ENCODE measurements at regions not wholly inside any gene's neighbourhood (a gene's known extent, or its start where the extent isn't known, plus 50 kb on each side); places are given as distances from the start of the nearest gene placed in this dataset.

DNA sequence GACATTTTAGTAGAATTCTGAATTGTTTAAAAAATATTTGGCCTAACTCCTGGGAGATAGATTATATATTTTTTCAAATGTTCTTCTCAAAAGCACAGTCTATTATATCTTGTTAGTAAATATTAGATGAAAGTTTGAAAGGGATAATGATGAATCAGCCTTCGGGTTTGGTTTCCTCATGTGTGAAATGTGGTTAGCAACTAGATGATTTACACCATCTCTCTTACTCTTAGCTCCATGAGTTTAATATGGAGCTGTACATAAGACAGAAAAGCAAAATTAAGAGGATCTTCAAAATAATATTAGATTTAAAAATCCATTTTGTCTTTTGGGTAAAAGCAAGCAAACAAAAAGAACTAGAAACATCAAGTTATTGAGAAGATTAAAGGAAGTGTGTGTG, 120.8 kb upstream of the SFRP2 start:
- POLR2A ChIA-PET (ENCODE audit: partially characterized antibody), result no interaction called here
- no peaks in the 10 kb centered on the region for H3K79me1 ChIP-seq (ENCODE audit: low read depth, low read length)
- DNase-seq (ENCODE audit: low read depth in 1 of 2, low spot score in 2 of 2) (no peak), FAIRE-seq (no peak)
- no peak overlapping the region for H3K18ac ChIP-seq (ENCODE audit: extremely low read depth, low read length)
- H3K4me3 ChIP-seq (ENCODE audit: extremely low read depth in 1 of 4, insufficient read depth in 2 of 4, low read depth in 3 of 4, low read length in 4 of 4), result no peak overlapping the region
- no peak overlapping the region for H3K9ac ChIP-seq (replicated peaks in 1 of 4; ENCODE audit: extremely low read depth in 1 of 4, low read depth in 3 of 4, low read length in 3 of 4)
- no peak overlapping the region for H3K4me2 ChIP-seq (ENCODE audit: insufficient read depth in 1 of 2, low read depth in 2 of 2, low read length in 2 of 2)
- H3K9me3 ChIP-seq (ENCODE audit: insufficient read depth in 2 of 2, low read depth in 1 of 2, low read length in 1 of 2), result no peaks in the 10 kb centered on the region
- no peaks in the 10 kb centered on the region for H3K79me2 ChIP-seq (ENCODE audit: control insufficient read depth in 1 of 2, insufficient read depth in 2 of 2, low read length in 2 of 2)
- H3K14ac ChIP-seq (ENCODE audit: insufficient read length), result no peak overlapping the region
- H3K23ac ChIP-seq (ENCODE audit: insufficient read length), result no peak overlapping the region
- H3K27ac ChIP-seq (ENCODE audit: low read depth, low read length), result no peak overlapping the region
- no peak overlapping the region for H4K5ac ChIP-seq (ENCODE audit: insufficient read length, low read depth, low read length)
- no peak overlapping the region for H2AFZ ChIP-seq (ENCODE audit: low read length)
- no peak overlapping the region for H2BK20ac ChIP-seq (ENCODE audit: low read length)
- H3K56ac ChIP-seq (replicated peaks; ENCODE audit: insufficient read length, low read depth, low read length), result no peak overlapping the region
- H3K27me3 ChIP-seq (replicated peaks in 1 of 4; ENCODE audit: control insufficient read depth in 3 of 4, extremely low read depth in 1 of 4, insufficient read depth in 3 of 4, low read length in 3 of 4), result no peaks in the 10 kb centered on the region
- H3K36me3 ChIP-seq (ENCODE audit: control insufficient read depth in 2 of 4, insufficient read depth in 4 of 4, low read length in 3 of 4), result no peaks in the 10 kb centered on the region
- H2BK120ac ChIP-seq (replicated peaks; ENCODE audit: low read depth, low read length), result no peak overlapping the region
- H3K4me1 ChIP-seq (replicated peaks in 1 of 4; ENCODE audit: control insufficient read depth in 3 of 4, insufficient read depth in 4 of 4, low read length in 3 of 4), result peaks cover 0 to 3% (median 1%) of the 10 kb centered on the region in 4 experiments; a peak in 2 of 7 replicates
- no peak overlapping the region for H2BK5ac ChIP-seq (ENCODE audit: low read depth, low read length)
- H3K23me2 ChIP-seq (ENCODE audit: low read depth, low read length), result no peaks in the 10 kb centered on the region
- CTCF ChIA-PET (ENCODE audit: partially characterized antibody), result interaction anchor here (1.6 to 1.8 kb wide), 2 partner anchors 9 to 159 kb away, joined by 4 read pairs; no protein-coding TSS in a partner anchor
- no peak overlapping the region for H2BK15ac ChIP-seq (ENCODE audit: low read length)
- H3K4ac ChIP-seq (replicated peaks; ENCODE audit: insufficient read length, low read depth, low read length), result no peak overlapping the region
- H2AK5ac ChIP-seq (ENCODE audit: low read depth, low read length), result no peak overlapping the region
- no peak overlapping the region for H4K91ac ChIP-seq (replicated peaks; ENCODE audit: insufficient read length, low read length)
- 100% methylated on average over 1 of the region's 1 CpG; no CpG with 5 or more reads in 1 of the 2 experiments for WGBS, 2 experiments (ENCODE audit: extremely low coverage in 1 of 2, insufficient coverage in 1 of 2, insufficient read length in 1 of 2, insufficient replicate concordance in 2 of 2, low coverage in 1 of 2, low lambda C conversion rate in 2 of 2, missing lambda C conversion rate in 1 of 2)
- no peaks in the 10 kb centered on the region for H4K20me1 ChIP-seq (replicated peaks in 1 of 2; ENCODE audit: control insufficient read depth in 1 of 2, insufficient read depth in 2 of 2, low read length in 2 of 2)
- H2BK12ac ChIP-seq (ENCODE audit: low read depth, low read length), result no peak overlapping the region
- no peak overlapping the region for H4K8ac ChIP-seq (ENCODE audit: extremely low read depth, insufficient read depth, low read length)
- TF ChIP-seq SRF (IDR thresholded peaks at IDR 0.05; ENCODE audit: low read depth, low read length) (no peak), GTF2F1 (IDR thresholded peaks at IDR 0.05; ENCODE audit: borderline replicate concordance, low read depth, low read length) (no peak), EGR1 (IDR thresholded peaks at IDR 0.05; ENCODE audit: borderline replicate concordance, low read depth, low read length) (no peak), SIRT6 (IDR thresholded peaks at IDR 0.05; ENCODE audit: low read length) (no peak), RFX5 (IDR thresholded peaks at IDR 0.05; ENCODE audit: borderline replicate concordance, low read depth, low read length) (no peak), CHD2 (IDR thresholded peaks at IDR 0.05; ENCODE audit: low read length) (no peak), FOSL1 (IDR thresholded peaks at IDR 0.05; ENCODE audit: insufficient read depth, low read depth, low read length) (no peak), BCL11A (IDR thresholded peaks at IDR 0.05; ENCODE audit: low read depth in 2 of 2, low read length in 2 of 2) (no peak), SIN3A (conservative IDR thresholded peaks at IDR 0.05 in 1 of 2, IDR thresholded peaks at IDR 0.05 in 1 of 2; ENCODE audit: low read depth in 1 of 2, low read length in 2 of 2) (no peak), PHF8 (conservative IDR thresholded peaks at IDR 0.05; ENCODE audit: low read depth, low read length) (no peak), GABPA (IDR thresholded peaks at IDR 0.05; ENCODE audit: borderline replicate concordance, insufficient read depth, low read length) (no peak), CREB1 (IDR thresholded peaks at IDR 0.05) (no peak), CHD1 (IDR thresholded peaks at IDR 0.05; ENCODE audit: low read depth, low read length) (no peak), ASH2L (IDR thresholded peaks at IDR 0.05; ENCODE audit: low read length) (no peak), RXRA (IDR thresholded peaks at IDR 0.05; ENCODE audit: insufficient read depth, low read depth, low read length) (no peak), RAD21 (IDR thresholded peaks at IDR 0.05 in 1 of 2, conservative IDR thresholded peaks at IDR 0.05 in 1 of 2; ENCODE audit: low read depth in 2 of 2, low read length in 2 of 2) (no peak)

Measured in H1 (cell line).